ENCODE measurements at regions not wholly inside any gene's neighbourhood (a gene's known extent, or its start where the extent isn't known, plus 50 kb on each side); places are given as distances from the start of the nearest gene placed in this dataset.
A peak's percentile ranks its signal among the peaks of the same experiment; 100 is the strongest.

DNA sequence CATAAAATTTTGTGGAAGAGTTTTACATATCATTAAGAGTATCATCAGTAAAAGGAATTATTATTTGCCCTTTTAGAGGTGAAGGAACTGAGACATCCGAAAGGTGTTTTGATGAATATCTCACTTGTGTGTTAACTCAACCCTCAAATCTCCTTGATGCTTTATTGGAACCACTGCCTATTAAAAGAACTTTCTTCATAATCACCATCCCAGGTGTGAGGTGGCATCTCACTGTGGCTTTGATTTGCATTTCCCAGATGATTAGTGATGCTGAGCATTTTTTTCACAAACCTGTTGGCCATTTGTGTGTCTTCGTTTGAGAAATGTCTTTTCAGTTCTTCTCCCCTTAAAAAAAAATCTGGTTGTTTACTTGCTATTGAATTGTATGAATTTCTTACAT lies 134.0 kb upstream of the SYN3 start (continued):
- TF ChIP-seq, protein P1, sequence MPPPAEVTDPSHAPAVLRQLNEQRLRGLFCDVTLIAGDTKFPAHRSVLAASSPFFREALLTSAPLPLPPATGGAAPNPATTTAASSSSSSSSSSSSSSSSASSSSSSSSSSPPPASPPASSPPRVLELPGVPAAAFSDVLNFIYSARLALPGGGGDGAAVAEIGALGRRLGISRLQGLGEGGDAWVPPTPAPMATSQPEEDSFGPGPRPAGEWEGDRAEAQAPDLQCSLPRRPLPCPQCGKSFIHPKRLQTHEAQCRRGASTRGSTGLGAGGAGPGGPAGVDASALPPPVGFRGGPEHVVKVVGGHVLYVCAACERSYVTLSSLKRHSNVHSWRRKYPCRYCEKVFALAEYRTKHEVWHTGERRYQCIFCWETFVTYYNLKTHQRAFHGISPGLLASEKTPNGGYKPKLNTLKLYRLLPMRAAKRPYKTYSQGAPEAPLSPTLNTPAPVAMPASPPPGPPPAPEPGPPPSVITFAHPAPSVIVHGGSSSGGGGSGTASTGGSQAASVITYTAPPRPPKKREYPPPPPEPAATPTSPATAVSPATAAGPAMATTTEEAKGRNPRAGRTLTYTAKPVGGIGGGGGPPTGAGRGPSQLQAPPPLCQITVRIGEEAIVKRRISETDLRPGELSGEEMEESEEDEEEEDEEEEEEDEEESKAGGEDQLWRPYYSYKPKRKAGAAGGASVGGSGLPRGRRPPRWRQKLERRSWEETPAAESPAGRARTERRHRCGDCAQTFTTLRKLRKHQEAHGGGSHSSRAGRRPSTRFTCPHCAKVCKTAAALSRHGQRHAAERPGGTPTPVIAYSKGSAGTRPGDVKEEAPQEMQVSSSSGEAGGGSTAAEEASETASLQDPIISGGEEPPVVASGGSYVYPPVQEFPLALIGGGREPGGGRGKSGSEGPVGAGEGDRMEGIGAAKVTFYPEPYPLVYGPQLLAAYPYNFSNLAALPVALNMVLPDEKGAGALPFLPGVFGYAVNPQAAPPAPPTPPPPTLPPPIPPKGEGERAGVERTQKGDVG (CRISPR knock-in tag; IDR thresholded peaks at IDR 0.05): no peak

DNA sequence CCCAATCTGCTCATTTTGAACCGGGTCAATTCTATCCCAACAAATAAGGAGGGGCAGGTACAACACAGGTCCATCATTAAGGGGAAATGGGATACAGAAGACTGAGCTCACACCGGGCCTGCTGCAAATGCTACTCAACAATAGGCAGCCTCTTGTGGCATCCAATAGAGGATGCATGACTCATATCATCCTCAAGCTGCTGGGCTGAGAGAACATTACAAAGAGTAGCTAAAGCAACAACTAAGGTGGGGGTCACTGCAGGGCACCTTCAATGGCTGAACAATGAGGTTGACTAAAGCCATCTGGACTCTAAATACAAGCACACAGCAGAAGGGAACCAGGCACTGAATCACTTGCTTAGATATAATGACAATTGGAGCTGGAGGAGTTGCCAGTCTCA lies 130.1 kb upstream of the SYN3 start:
- BruUV-seq (replicated peaks): no TSS peak
- Histone ChIP-seq H3K27me3 (replicated peaks in 1 of 2; ENCODE audit: control insufficient read depth in 2 of 2, insufficient read depth in 2 of 2, low read length in 1 of 2) (no peaks in the 10 kb centered on the region), H3K9me3 (replicated peaks; ENCODE audit: control insufficient read depth, insufficient read depth, low read length) (no peaks in the 10 kb centered on the region; the same call in 2 of the 3 replicates), H2AFZ (ENCODE audit: control insufficient read depth, low read depth, low read length) (no peak overlapping the region), H4K20me1 (ENCODE audit: control insufficient read depth, insufficient read depth) (no peaks in the 10 kb centered on the region), H3K9ac (ENCODE audit: control insufficient read depth, insufficient read depth, low read length) (no peak overlapping the region), H3K79me2 (ENCODE audit: control insufficient read depth, insufficient read depth, low read length) (no peaks in the 10 kb centered on the region), H3K36me3 (ENCODE audit: control insufficient read depth in 2 of 2, insufficient read depth in 2 of 2, low read length in 1 of 2) (no peaks in the 10 kb centered on the region), H3K4me1 (ENCODE audit: control insufficient read depth, insufficient read depth, low read length) (no peaks in the 10 kb centered on the region), H3K4me3 (no peak overlapping the region), H3K4me2 (ENCODE audit: control insufficient read depth, insufficient read depth) (no peak overlapping the region), H3K27ac (ENCODE audit: control insufficient read depth, insufficient read depth) (no peak overlapping the region)
- in situ Hi-C loops (cut with MboI): no loop called here
- ChIA-PET POLR2A (no interaction called here), CTCF (no interaction called here), RAD21 (ENCODE audit: unreplicated experiment) (no interaction called here), SMC1A (ENCODE audit: uncharacterized antibody, unreplicated experiment) (no interaction called here)
- intact Hi-C loops (cut with micrococcal nuclease; ENCODE audit: unreplicated experiment): no loop called here
- peak; percentile 50 for ATAC-seq
- no peak for TF ChIP-seq SUZ12 (IDR thresholded peaks at IDR 0.05; ENCODE audit: unreplicated experiment)
- TF ChIP-seq LARP7 (IDR thresholded peaks at IDR 0.05): no peak
- no peak for TF ChIP-seq BACH1 (IDR thresholded peaks at IDR 0.05; ENCODE audit: borderline replicate concordance)
- WGBS (ENCODE audit: insufficient coverage, insufficient replicate concordance, low lambda C conversion rate, missing lambda C conversion rate): 18% methylated on average over 2 of the region's 2 CpGs
- FAIRE-seq: no peak
- no peak for DNase-seq (ENCODE audit: low read depth, low spot score)
